CD4-positive, alpha-beta T cell treated with Interleukin-2 at 100 ng/mL for 4 hours (primary cell): ENCODE measurements at regions not wholly inside any gene's neighbourhood (a gene's known extent, or its start where the extent isn't known, plus 50 kb on each side); places are given as distances from the start of the nearest gene placed in this dataset.
"Not testable (repeated sequence)": the region's sequence is repeated elsewhere in the genome, so short reads cannot be mapped to it uniquely, and the experiment has no call there.

Source experiments
- DNase-seq: peaks from one replicate; pipeline ENCODE4 v3.0.0-alpha.2; 2020; ENCODE audit warnings: low spot score

DNA sequence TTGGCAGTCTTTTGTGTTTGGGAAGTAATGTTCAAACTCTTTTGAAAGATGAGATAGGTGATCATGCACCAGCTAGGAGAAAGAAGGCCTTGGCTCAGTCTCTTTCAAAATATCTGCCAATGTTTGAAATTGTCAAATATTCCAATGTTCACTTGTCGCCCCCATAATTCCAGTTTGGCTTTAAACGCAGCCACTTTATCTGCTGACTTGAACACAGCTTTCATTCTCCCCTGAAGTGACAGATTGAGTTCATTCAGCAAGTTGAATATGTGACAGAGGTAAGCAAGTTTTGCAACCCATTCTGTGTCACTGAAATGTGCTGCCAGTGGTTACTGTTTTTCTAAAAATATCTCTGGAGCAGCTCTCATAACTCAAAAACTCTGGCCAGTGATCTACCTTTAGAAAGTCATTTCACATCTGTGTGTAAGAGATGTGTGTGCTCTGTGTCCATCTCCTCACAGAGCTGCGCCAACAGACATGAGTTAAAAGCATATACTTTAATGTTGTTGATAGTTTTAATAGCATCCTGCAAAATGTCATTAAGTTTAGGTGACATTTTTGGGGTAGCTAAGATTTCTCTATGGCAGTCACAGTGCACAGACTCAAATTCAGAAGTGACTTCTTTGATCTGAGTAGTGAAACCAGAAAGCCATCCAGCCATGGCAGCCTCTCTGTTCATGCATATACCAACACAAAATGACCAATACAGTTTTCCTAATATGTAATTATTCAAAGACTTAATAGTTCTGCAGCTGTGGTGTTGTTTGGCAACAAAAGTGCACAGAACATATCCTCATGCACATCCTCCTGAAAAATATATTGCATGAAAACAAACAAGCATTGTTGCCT lies 614.3 kb upstream of the MIS18BP1 start:
- no peak for DNase-seq

DNA sequence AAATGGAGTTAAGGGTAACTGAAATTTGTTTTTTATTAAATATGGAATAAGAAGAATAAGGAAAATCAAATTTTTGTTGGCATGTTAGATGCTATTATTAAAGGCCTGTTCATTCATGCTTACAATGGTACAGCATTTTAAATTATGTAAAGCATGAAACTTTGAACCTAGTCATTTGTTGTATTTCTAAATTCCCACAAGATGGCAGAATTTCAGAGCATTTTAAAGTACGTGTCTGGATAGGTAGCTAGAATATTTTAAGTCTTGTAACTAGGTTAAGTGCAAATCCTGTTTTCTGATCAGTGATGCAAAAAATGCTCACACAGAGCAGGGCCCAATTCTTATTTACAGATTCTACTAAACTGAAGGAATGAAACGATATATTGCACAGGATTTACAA lies 585.6 kb upstream of the MIS18BP1 start:
- no peak for DNase-seq

DNA sequence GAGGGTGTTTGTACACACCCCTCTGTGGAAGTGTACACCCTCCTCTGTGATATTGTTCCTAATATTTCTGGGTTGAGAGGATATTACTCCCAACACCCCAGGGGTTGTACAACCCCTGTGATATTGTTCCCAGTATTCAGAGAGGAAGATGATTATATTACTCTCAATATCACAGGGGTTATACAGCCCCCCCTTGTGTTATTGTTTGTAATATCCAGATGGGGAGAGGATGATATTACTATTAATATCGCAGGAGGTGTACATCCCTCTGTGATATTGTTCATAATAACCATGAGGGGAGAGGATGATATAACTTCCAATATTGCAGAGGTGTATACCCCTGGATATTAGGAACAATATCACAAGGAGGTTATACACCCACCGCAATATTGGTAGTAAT lies 566.1 kb upstream of the MIS18BP1 start:
- DNase-seq: no peak

DNA sequence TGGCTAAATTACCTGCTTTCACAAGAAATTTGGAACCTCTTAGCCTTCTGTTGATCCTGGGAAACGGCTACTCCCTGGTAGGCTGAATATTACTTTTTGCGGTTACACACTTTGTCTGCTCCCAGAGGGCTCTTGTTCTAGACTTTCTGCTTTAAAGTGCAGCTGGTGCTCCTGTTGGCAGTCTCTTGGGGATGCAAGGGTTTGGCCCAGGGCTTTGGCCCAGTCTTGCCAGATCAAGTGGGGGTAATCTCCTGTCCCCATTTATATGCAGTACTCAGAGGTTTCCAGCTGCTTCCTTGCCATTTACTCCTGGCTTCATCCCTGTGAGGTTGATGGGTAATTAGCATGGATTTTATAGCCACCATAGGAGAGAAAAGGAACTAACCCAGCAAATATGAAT lies 558.2 kb upstream of the MIS18BP1 start:
- no peak for DNase-seq

DNA sequence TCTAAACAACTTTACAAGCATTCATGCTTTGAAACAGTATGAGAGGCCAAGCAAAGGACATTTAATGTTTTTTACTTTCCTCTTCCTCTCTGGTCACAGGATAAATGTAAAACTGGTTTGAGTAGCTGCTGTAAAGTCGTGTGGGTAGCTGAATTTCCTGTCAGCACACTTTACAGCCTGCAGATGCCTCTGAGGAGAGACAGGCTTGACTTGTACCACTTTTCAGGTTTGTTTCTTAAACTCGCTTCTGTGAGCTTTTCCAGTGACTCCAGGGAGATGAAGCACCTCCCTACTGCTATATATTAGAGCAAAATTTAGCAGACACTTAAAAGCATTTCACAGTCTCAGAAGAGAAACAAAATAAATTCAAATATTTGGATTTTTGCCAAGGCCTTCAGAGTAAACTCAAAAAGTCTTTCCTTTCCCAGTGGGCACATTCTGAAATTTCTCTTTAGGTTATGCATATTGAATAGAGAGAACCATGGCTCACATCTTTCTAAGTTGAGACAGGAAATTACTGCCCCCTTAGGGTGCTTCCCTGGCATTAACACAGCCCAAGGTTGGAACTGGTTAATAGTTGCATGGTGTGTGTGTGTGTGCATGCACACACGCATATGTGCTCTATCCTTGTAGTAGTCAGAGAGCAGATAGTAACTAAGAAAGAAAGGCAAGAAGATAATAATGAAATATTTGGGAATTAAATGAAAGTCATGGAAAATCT lies 557.3 kb upstream of the MIS18BP1 start:
- no peak for DNase-seq

DNA sequence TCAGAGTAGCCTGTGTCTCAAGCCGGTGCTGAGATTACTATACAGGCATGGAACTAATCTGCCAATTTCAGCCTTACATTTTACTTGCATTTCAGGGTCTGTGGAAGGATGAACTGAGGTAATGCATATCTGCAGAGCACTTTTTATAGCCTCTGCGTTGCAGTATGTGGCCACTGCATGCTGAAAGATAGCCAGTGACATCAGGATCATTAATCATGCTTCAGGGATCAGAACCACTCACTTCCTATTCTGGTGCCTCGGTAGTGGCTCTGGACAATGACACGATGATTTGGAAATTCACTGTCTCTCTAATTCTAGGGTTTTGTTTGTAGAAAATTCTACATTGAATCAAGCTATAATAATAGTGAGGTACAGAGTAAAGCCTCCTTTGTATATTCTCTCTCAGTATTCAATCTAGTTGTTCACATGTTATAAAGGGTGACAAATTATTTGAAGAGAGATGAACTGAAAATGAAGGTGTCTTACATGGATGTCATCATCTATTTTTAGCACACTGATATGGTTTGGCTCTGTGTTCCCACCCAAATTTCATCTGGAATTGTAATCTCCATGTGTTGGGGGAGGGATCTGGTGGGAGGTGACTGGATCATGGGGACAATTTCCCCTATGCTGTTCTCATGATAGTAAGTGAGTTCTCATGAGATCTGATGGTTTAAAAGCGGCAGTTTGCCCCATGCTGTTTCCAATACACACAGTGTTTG lies 554.3 kb upstream of the MIS18BP1 start:
- DNase-seq: no peak

DNA sequence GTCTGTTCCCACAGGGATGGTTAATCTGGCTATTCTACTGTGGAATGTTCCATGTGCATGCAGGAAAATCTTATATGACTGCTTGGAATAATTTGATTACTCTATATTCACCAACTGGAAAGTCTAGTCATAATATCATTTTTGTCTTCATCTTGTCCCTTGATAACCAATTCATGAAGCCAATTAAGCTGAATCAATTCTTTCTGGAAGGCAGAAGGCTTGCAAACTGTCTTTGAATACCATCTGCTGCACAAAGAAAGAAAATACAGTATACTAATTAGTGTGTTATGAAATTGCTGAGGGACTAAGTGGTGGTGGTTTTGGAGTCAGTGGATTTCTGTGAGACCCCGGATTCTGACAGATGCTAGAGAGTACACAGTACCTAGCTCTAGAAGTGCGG lies 546.5 kb upstream of the MIS18BP1 start:
- DNase-seq: no peak

DNA sequence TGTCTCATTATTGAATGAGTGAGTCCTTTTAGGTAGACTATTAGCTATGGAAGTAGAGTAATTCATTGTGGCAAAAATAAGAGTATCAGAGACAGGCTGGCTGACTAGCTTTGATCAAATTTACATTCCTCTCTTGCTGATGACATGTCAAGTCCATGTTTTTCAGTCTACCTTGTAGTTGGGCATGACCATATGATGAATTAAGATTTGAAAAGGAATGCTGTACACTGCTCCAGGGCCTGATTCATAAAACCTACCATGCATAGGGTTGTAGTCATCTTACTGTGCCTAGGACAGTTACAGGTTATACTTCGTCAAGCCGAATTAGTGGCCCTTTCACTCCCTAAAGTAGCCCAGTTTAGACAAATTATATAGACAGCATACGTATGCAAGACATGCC lies 545.7 kb upstream of the MIS18BP1 start:
- DNase-seq: no peak

DNA sequence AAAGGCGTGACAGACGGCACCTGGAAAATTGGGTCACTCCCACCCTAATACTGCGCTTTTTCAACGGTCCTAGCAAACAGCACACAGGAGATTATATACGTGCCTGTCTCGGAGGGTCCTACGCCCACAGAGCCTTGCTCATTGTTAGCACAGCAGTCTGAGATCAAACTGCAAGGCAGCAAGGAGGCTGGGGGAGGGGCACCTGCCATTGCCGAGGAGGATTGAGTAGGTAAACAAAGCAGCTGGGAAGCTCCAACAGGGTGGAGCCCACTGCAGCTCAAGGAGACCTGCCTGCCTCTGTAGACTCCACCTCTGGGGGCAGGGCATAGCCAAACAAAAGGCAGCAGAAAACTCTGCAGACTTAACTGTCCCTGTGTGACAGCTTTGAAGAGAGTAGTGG lies 543.0 kb upstream of the MIS18BP1 start:
- not testable (repeated sequence) for DNase-seq

DNA sequence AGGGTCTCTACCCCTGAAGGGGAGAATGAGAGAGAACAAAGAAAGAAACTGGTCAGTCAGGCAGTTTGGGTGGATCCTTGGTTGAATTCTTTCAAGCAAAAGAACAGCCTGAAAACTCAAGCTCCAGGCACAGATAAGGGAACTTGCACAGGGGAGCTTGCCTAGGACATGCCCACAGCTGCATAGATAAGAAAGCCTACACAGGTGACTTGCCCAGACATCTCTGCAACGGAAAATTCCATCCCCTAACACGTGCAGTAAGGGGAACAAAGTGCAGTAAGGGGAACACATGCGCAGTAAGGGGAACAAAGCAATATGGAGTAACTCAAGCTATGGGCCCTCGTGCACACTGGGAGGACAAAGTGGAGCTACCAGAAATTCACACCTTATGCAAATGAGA lies 540.1 kb upstream of the MIS18BP1 start:
- DNase-seq: no peak

DNA sequence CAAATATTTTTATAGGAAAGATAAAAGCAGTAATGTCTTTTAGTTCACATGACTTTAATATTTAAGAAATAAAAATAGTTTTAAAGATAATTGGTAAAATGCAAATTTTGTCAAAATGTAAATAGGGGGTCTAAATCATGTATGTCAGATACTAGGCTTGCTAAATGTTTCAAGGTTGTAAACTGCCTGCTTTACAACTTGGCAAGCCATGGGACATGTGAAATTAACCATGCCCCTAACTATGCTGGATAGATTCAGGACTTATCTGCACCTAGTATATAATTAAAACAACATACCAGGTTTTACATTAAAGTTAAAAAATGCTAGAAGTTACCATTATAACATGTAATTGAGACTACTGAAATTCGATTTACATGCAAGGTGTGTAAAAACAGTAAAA lies 537.3 kb upstream of the MIS18BP1 start:
- no peak for DNase-seq

DNA sequence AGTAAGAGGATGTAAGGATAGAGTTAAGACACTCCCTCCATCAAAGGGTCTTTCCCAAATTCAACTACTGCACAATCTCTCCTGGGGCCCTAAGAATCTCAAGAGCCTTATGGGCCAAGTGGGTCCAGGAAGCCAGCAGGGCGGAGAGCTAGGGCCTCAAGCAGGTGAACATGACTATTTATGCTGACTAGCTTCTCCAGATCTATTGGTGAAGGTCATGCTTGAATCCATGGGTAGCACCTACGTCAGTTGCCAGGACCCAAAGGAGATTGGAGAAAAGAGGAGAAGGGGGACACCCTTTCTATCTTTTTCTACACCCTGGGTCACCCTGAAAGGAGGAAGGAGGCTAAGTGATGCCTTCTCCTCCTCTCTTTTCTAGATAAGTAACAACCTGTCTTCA lies 534.2 kb upstream of the MIS18BP1 start:
- no peak for DNase-seq

DNA sequence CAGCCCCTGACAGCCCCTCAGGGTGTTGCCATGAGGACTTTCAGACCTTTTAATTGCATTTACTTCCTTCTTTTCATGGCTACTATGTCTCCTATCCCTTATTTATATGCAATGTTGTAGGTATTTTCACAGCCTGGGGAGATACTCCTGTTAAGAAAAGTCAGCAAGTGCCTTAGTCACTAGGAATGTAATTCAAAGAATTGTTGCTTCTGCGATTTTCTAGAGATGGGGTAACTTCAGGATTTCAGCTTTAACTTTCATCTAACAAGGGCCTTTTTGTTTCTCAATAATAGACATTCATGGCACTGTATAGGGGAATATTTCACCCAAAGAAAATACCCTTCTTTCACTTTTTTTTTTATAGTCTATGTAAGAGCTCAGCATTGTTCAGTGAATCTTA lies 533.3 kb upstream of the MIS18BP1 start:
- DNase-seq: no peak

DNA sequence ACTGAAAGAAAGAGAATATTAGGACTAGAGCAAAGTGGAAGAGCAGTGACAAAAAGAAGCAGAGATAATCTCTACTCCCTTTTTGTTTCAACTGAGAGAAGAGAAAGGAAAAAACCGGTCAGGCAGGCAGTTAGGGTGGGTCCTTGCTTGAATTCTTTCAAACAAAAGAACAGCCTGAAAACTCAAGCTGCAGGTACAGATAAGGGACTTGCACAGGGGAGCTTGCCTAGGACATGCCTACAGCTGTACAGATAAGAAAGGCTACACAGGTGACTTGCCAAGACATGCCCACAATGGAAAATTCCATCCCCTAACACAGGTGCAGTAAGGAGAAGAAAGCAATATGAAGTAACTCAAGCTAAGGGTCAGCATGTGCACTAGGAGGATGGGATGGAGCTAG lies 532.2 kb upstream of the MIS18BP1 start:
- DNase-seq: no peak

DNA sequence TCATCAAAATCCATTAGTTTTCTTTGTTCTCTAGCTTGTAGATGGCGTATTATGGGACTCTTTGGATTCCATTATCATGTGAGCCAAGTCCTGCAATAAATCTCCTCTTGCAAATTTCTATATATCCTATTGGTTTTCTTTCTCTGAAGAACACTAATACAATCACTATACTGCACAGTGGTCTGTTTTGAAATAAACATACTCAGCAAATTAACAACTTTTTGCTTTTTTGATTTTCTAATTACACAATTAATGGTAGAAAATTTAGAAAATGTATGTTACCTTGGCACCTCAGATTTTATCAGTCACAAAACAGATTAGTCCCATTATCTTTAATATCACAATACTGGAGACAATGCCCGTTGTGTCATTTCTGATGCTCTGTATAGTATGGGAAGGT lies 513.2 kb upstream of the MIS18BP1 start:
- DNase-seq: no peak

DNA sequence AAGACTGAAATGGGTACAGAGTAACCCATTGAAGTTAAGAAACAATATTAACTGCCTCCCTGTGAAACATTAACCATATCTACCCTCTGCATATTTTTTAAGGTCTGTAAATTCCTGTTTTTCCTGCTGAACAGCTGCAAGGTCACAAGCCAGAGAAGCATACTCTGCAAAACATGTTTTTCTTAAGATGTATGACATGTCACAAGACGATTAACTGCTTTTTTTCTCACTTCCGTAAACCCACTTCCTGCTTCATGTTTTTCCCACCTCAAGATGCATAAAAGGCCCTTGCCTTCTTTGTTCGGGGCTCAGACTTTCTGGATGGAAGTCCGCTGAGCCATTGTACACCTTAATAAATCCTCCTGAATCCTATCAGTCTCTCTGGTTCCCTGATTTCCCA lies 504.7 kb upstream of the MIS18BP1 start:
- no peak for DNase-seq

DNA sequence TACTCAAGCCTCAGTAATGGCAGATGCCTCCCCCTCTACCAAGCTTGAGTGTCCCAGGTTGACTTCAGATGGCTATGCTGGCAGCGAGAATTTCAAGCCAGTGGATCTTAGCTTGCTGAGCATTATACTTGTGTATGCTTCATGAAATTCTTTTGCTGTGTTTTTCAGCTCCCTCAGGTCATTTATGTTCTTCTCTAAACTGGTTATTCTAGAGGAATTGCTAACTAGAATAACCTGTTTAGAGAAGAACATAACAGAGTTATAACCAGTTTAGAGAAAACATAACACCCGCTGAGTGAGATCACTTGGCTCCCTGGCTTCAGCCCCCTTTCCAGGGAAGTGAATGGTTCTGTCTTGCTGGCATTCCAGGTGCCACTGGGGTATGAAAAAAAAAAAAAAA lies 503.4 kb upstream of the MIS18BP1 start:
- not testable (repeated sequence) for DNase-seq

DNA sequence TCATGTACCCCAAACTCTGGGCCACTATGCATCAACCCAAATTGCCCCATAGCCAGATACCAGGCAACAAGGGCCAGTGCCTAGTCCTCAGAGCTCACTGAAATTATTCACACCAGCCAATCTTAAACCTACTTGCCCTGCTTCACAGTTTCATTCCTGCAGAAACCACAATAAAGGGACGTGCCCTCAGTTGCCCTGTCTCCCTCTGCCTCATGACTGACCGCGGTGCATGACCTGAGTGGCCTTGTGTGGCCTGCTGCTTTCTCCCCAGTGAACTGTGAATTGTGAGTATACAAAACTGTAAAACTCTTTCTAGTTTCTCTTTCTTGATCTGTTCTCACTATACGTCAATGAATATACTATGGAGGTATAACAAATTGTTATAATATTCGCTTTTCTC lies 490.9 kb upstream of the MIS18BP1 start:
- no peak for DNase-seq

DNA sequence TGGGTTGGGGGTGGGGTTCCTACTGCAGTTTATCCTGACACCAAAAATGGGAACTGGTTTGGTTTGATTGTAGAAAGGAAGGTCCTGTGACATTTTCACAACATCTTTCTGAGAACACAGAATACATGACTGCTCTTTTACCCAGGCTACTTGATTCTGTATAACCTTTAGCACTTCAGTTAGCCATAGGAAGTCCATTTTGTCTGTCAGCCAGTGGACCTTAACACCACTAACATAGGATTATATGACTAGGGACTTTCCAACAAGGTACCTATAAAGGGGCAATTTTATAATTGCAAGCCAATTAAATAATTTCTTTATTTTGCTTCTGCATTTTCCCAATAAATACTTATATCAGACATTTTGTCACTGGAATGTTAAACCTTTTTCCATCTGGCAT lies 489.2 kb upstream of the MIS18BP1 start:
- DNase-seq: no peak

DNA sequence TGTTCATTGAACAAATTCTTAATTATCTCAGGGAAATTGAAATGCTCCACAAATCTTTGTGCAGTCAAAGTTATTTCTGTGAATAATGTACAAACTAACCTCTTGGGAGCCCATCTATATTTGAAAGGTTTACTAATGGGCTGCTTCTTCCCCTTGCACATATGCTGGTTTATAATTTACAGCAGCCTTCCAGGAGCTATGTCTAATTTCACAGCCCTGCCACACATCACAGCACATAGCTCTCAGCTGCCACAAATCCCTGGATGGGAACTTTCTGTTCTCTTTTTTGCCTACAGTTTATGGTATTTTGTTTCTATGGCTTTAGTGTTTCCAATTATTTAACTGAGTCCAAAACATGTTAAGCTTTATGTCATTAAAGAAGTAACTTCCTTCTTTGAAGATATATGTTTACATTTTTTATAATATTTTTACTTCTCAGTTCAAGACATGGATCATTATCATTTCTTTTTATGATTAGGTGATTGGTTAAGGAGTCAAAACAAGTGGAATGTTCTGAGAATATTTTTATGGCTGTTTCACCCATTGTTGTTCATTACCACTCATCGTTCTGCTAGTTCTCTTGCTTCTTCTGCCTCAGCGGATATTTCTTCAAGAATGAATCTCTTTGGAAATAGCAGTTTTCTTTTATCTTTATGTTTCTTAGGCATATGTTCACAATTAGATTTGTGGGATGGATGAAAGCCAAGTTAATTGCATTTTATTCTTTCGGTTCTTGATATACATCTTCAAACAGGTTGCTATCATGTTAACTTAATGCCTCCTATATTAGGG lies 475.6 kb upstream of the MIS18BP1 start:
- DNase-seq: no peak

DNA sequence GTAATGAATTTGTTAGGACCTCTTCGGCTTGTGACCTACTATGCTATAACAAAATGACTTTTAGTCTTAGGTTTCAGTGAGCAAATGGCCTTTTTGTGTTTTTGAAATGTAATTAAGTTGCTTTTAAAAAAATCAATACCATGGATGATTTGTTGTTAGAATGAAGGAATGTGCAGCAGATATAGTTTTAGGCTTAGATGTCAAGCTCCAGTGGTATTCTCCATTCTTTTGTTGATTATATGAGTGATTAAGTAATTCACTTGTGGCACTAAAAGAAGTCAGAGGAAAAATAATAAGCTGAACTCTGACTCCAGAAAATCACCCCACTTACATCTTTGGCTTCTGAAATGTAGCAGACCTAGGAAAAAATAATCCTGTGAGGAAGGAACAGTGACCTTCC lies 474.1 kb upstream of the MIS18BP1 start:
- no peak for DNase-seq

DNA sequence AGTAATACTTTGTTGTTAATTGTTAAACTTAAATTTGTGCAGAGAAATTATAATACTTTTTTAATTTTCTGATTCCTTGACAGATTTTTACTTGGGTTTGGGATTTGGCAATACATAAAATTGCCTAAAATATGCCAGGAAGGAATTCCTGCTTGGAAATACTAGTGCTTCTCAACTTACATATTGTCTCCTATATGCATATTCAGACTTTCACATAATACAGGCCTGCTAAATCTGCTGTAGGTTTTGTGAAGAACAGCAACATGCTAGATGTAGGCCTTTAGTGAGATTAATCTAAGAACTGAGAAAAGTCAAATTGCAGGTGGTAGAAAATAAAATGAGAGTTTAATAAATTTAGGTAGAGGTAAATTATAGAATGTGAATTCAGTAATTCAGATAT lies 468.5 kb upstream of the MIS18BP1 start:
- no peak for DNase-seq
